GM12873 (cell line): ENCODE measurements at regions not wholly inside any gene's neighbourhood (a gene's known extent, or its start where the extent isn't known, plus 50 kb on each side); places are given as distances from the start of the nearest gene placed in this dataset.

Experiments used
- CTCF ChIP-seq: IDR thresholded peaks from 2 replicates; pipeline ENCODE4 v1.5.1; 2012; ENCODE audit warnings: low read depth, mild to moderate bottlenecking, moderate library complexity, low read length, control low read depth; ENCODE audit not compliant: insufficient read depth; ENCODE audit errors: missing control alignments

- TF ChIP-seq CTCF: no peak
Observed at GRCh38 chr2:16304876-16305590, 360.6 kb downstream of the CYRIA start.

- no peak for TF ChIP-seq CTCF
Observed at GRCh38 chr2:16303761-16304160, 361.9 kb downstream of the CYRIA start.

- TF ChIP-seq CTCF: no peak
Observed at GRCh38 chr2:16303273-16303577, 362.4 kb downstream of the CYRIA start.

GRCh38 chr2:16302431-16303272 is 362.3 kb downstream of the MYCN start:
- TF ChIP-seq CTCF: no peak

GRCh38 chr2:16301961-16302360 is 361.6 kb downstream of the MYCN start:
- no peak for TF ChIP-seq CTCF

GRCh38 chr2:16298866-16299265 is 358.5 kb downstream of the MYCN start:
- TF ChIP-seq CTCF: no peak

GRCh38 chr2:16296331-16297250 is 356.2 kb downstream of the MYCN start:
- TF ChIP-seq CTCF: no peak
